SU-DHL-6 (cell line): ENCODE measurements at regions not wholly inside any gene's neighbourhood (a gene's known extent, or its start where the extent isn't known, plus 50 kb on each side); places are given as distances from the start of the nearest gene placed in this dataset.

Experiments
- H2AFZ ChIP-seq: fragments of 200-600 bp; sonication (generic); 2 replicates; pipeline ENCODE4 v1.6.1; 2014; ENCODE audit warnings: low read depth, mild to moderate bottlenecking, moderate library complexity, mixed read lengths, antibody characterized with exemption, low read length; ENCODE audit not compliant: severe bottlenecking
- H3F3A ChIP-seq: fragments of 200-600 bp; shearing (Covaris generic); 2 replicates; pipeline ENCODE4 v1.6.0; 2016; ENCODE audit warnings: antibody characterized with exemption, mild to moderate bottlenecking; ENCODE audit not compliant: insufficient read depth
- H3K27ac ChIP-seq: fragments of 200-600 bp; sonication (generic); 2 replicates; pipeline ENCODE4 v1.5.1; 2016; ENCODE audit warnings: low read depth, mild to moderate bottlenecking, low read length, moderate library complexity, mixed read lengths
- H3K27me3 ChIP-seq: fragments of 200-600 bp; sonication (generic), shearing (Covaris generic); 2 replicates; pipeline ENCODE4 v1.6.0; 2014; ENCODE audit warnings: mild to moderate bottlenecking, low read length
- H3K36me3 ChIP-seq: fragments of 200-600 bp; sonication (generic); 2 replicates; pipeline ENCODE4 v1.6.1; 2014; ENCODE audit warnings: mild to moderate bottlenecking, low read length, mixed read lengths
- H3K4me2 ChIP-seq: fragments of 300-600, 200-600 bp; shearing (Covaris generic), sonication (generic); 2 replicates; pipeline ENCODE4 v1.6.0; 2014; ENCODE audit warnings: low read length, low read depth, mild to moderate bottlenecking; ENCODE audit not compliant: poor library complexity, severe bottlenecking
- H3K4me3 ChIP-seq: fragments of 200-600 bp; sonication (generic); 2 replicates; pipeline ENCODE4 v1.5.1; 2014; ENCODE audit warnings: antibody characterized with exemption, low read length, mild to moderate bottlenecking, mixed read lengths; ENCODE audit not compliant: insufficient read depth, poor library complexity, severe bottlenecking
- H3K79me2 ChIP-seq: fragments of 200-600 bp; sonication (generic); 2 replicates; pipeline ENCODE4 v1.6.1; 2014; ENCODE audit warnings: mild to moderate bottlenecking, low read length, moderate library complexity; ENCODE audit not compliant: insufficient read depth
- H3K9ac ChIP-seq: fragments of 200-600 bp; sonication (generic); 2 replicates; pipeline ENCODE4 v1.7.0; 2014; ENCODE audit warnings: mild to moderate bottlenecking, low read length
- H3K9me2 ChIP-seq: fragments of 200-600 bp; sonication (generic); replicated peaks from 2 replicates; pipeline ENCODE4 v1.6.1; 2014; ENCODE audit warnings: low read length; ENCODE audit not compliant: insufficient read depth
- H3K9me3 ChIP-seq: fragments of 200-600 bp; sonication (generic); 2 replicates; pipeline ENCODE4 v1.6.1; 2014; ENCODE audit warnings: low read length, mixed read lengths; ENCODE audit not compliant: insufficient read depth
- H4K20me1 ChIP-seq: fragments of 200-600 bp; sonication (generic); 2 replicates; pipeline ENCODE4 v1.6.1; 2014; ENCODE audit warnings: low read depth, mild to moderate bottlenecking, antibody characterized with exemption, low read length, moderate library complexity, mixed read lengths
- CTCF ChIP-seq: fragments of 200-600 bp; sonication (generic); IDR thresholded peaks from one replicate; pipeline ENCODE4 v1.5.1; 2017; ENCODE audit warnings: antibody characterized with exemption, mild to moderate bottlenecking, low read length, moderate library complexity; ENCODE audit not compliant: insufficient read depth, poor library complexity, severe bottlenecking
- EZH2phosphoT487 ChIP-seq: fragments of 200-600 bp; sonication (generic), shearing (Covaris generic); conservative IDR thresholded peaks from 2 replicates; pipeline ENCODE4 v1.6.1; 2018; ENCODE audit warnings: mild to moderate bottlenecking, antibody characterized with exemption, low read length, moderate library complexity, mixed read lengths

GRCh38 chr3:14283813-14284438 lies 105.3 kb downstream of the LSM3 start:
- H3K27me3 ChIP-seq: no peaks in the 10 kb centered on the region
- no peaks in the 10 kb centered on the region for H3K9me3 ChIP-seq
- no peaks in the 10 kb centered on the region for H3F3A ChIP-seq
- no peak overlapping the region for H3K27ac ChIP-seq
- no peaks in the 10 kb centered on the region for H3K9me2 ChIP-seq
- no peaks in the 10 kb centered on the region for H3K79me2 ChIP-seq
- TF ChIP-seq EZH2phosphoT487 (no peak), CTCF (no peak)
- no peak overlapping the region for H3K4me2 ChIP-seq
- H3K4me3 ChIP-seq: no peak overlapping the region
- no peak overlapping the region for H2AFZ ChIP-seq
- H3K36me3 ChIP-seq: no peaks in the 10 kb centered on the region
- no peak overlapping the region for H3K9ac ChIP-seq
- H4K20me1 ChIP-seq: no peaks in the 10 kb centered on the region

- H3K27me3 ChIP-seq: no peaks in the 10 kb centered on the region
- H3K4me3 ChIP-seq: no peak overlapping the region
- H3K4me2 ChIP-seq: no peak overlapping the region
- TF ChIP-seq EZH2phosphoT487: no peak
- no peak for TF ChIP-seq CTCF
- no peak overlapping the region for H3K9ac ChIP-seq
- H3K79me2 ChIP-seq: no peaks in the 10 kb centered on the region
- H3F3A ChIP-seq: no peaks in the 10 kb centered on the region
- H3K9me3 ChIP-seq: no peaks in the 10 kb centered on the region
- H3K36me3 ChIP-seq: no peaks in the 10 kb centered on the region
- H4K20me1 ChIP-seq: no peaks in the 10 kb centered on the region
- no peak overlapping the region for H3K27ac ChIP-seq
- H3K9me2 ChIP-seq: no peaks in the 10 kb centered on the region
- no peak overlapping the region for H2AFZ ChIP-seq
Measured at GRCh38 chr3:14284694-14285547, 106.3 kb downstream of the LSM3 start.

GRCh38 chr3:14285548-14285925 lies 106.9 kb downstream of the LSM3 start:
- H3K36me3 ChIP-seq: no peaks in the 10 kb centered on the region
- no peaks in the 10 kb centered on the region for H4K20me1 ChIP-seq
- no peaks in the 10 kb centered on the region for H3K9me2 ChIP-seq
- H3K79me2 ChIP-seq: no peaks in the 10 kb centered on the region
- no peaks in the 10 kb centered on the region for H3K9me3 ChIP-seq
- H3K9ac ChIP-seq: no peak overlapping the region
- no peak overlapping the region for H3K27ac ChIP-seq
- no peak overlapping the region for H3K4me2 ChIP-seq
- no peaks in the 10 kb centered on the region for H3K27me3 ChIP-seq
- H3F3A ChIP-seq: no peaks in the 10 kb centered on the region
- H2AFZ ChIP-seq: no peak overlapping the region
- no peak overlapping the region for H3K4me3 ChIP-seq
- TF ChIP-seq CTCF (no peak), EZH2phosphoT487 (no peak)
